ENCODE measurements at regions not wholly inside any gene's neighbourhood (a gene's known extent, or its start where the extent isn't known, plus 50 kb on each side); places are given as distances from the start of the nearest gene placed in this dataset.
"Not testable (repeated sequence)": the region's sequence is repeated elsewhere in the genome, so short reads cannot be mapped to it uniquely, and the experiment has no call there.

DNA sequence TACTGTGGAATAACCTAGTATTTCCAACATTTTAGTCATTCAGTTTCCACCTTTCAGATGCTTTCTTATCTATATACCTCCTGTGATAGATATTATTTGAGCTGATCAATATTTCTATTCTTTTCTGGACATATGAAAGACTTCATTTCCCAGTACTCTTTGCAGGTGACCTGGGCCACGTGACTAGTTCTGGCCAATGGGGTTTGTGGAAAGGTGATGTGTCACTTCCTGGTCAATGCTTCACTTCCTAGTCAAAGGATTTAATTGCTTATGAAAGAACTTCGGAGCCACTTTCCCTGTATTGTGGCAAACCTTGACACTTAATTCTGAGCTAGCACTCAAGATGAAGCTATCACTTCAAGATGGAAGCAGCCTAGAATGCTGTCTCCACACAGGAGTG, 248.9 kb upstream of the FOXF1 start:
- no peak for ATAC-seq (ENCODE audit: low read depth)
- Mint-ChIP-seq H3K27ac (no peak overlapping the region), H3K9me3 (peaks cover 1% of the 10 kb centered on the region), H3K4me3 (no peak overlapping the region), H3K4me1 (no peaks in the 10 kb centered on the region), H3K27me3 (peaks cover 14% of the 10 kb centered on the region), H3K36me3 (no peaks in the 10 kb centered on the region)
- no peak for DNase-seq (ENCODE audit: low spot score in 2 of 2)

GRCh38 chr16:86267657-86268056, 242.7 kb upstream of the FOXF1 start:
- not testable (repeated sequence) for H3K4me1 Mint-ChIP-seq; ATAC-seq (ENCODE audit: low read depth); H3K36me3 Mint-ChIP-seq; H3K9me3 Mint-ChIP-seq; H3K27me3 Mint-ChIP-seq; H3K27ac Mint-ChIP-seq; DNase-seq (ENCODE audit: low spot score in 2 of 2); H3K4me3 Mint-ChIP-seq

- no peaks in the 10 kb centered on the region for H3K4me1 Mint-ChIP-seq
These were observed 239.6 kb upstream of the FOXF1 start for GRCh38 chr16:86270696-86271095.

DNA sequence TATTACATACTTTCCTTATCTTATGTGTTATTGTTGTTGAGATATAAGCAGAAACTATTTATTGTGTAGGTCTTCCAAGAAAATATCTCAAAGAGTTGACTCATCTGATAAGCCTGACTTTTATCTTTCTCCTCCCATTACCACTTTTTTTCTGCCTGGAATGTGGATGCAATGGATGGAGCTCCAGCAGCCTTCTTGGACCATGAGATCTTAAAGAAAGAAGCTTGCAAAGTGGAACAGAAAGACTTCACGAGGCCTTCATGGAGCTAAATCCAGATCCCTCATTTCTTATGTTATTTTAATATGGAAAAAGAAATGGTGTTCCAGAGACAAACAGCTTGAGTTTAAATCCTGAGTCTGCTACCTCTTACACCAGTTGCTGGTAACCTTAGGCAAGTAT, 237.6 kb upstream of the FOXF1 start:
- Mint-ChIP-seq H3K4me3 (no peak overlapping the region), H3K27ac (no peak overlapping the region), H3K4me1 (no peaks in the 10 kb centered on the region), H3K27me3 (peaks cover 10% of the 10 kb centered on the region), H3K9me3 (no peaks in the 10 kb centered on the region), H3K36me3 (peaks cover 1% of the 10 kb centered on the region)
- ATAC-seq (ENCODE audit: low read depth) (no peak), DNase-seq (ENCODE audit: low spot score in 2 of 2) (no peak)

More at GRCh38 chr16:86270696-86271095, 239.6 kb upstream of the FOXF1 start:
- peaks cover 1% of the 10 kb centered on the region for H3K9me3 Mint-ChIP-seq
- no peak overlapping the region for H3K4me3 Mint-ChIP-seq
- H3K27ac Mint-ChIP-seq: no peak overlapping the region
- peaks cover 8% of the 10 kb centered on the region for H3K27me3 Mint-ChIP-seq
- peaks cover 1% of the 10 kb centered on the region for H3K36me3 Mint-ChIP-seq
- ATAC-seq (ENCODE audit: low read depth) (no peak), DNase-seq (ENCODE audit: low spot score in 2 of 2) (no peak)

GRCh38 chr16:86277221-86277620, 233.1 kb upstream of the FOXF1 start:
- no peaks in the 10 kb centered on the region for H3K9me3 Mint-ChIP-seq
- no peak for ATAC-seq (ENCODE audit: low read depth)
- no peak overlapping the region for H3K4me3 Mint-ChIP-seq
- peaks cover 1% of the 10 kb centered on the region for H3K36me3 Mint-ChIP-seq
- H3K27ac Mint-ChIP-seq: no peak overlapping the region
- H3K27me3 Mint-ChIP-seq: peaks cover 23% of the 10 kb centered on the region
- DNase-seq (ENCODE audit: low spot score in 2 of 2): no peak
- H3K4me1 Mint-ChIP-seq: no peaks in the 10 kb centered on the region

- not testable (repeated sequence) for H3K4me3 Mint-ChIP-seq; ATAC-seq (ENCODE audit: low read depth); H3K4me1 Mint-ChIP-seq; H3K27ac Mint-ChIP-seq; H3K36me3 Mint-ChIP-seq; DNase-seq (ENCODE audit: low spot score in 2 of 2); H3K9me3 Mint-ChIP-seq
- H3K27me3 Mint-ChIP-seq: peaks cover 23% of the 10 kb centered on the region
These were observed 232.5 kb upstream of the FOXF1 start for GRCh38 chr16:86277859-86278258.

GRCh38 chr16:86281421-86281820, 228.9 kb upstream of the FOXF1 start:
- Mint-ChIP-seq H3K36me3 (no peaks in the 10 kb centered on the region), H3K27me3 (peaks cover 23% of the 10 kb centered on the region), H3K27ac (no peak overlapping the region), H3K4me1 (no peaks in the 10 kb centered on the region), H3K9me3 (no peaks in the 10 kb centered on the region), H3K4me3 (no peak overlapping the region)
- no peak for ATAC-seq (ENCODE audit: low read depth)
- no peak for DNase-seq (ENCODE audit: low spot score in 2 of 2)

GRCh38 chr16:86283944-86284343, 226.4 kb upstream of the FOXF1 start:
- Mint-ChIP-seq H3K36me3 (no peaks in the 10 kb centered on the region), H3K4me1 (no peaks in the 10 kb centered on the region), H3K27ac (no peak overlapping the region), H3K9me3 (no peaks in the 10 kb centered on the region), H3K4me3 (no peak overlapping the region), H3K27me3 (peaks cover 24% of the 10 kb centered on the region)
- DNase-seq (ENCODE audit: low spot score in 2 of 2): no peak
- no peak for ATAC-seq (ENCODE audit: low read depth)

DNA sequence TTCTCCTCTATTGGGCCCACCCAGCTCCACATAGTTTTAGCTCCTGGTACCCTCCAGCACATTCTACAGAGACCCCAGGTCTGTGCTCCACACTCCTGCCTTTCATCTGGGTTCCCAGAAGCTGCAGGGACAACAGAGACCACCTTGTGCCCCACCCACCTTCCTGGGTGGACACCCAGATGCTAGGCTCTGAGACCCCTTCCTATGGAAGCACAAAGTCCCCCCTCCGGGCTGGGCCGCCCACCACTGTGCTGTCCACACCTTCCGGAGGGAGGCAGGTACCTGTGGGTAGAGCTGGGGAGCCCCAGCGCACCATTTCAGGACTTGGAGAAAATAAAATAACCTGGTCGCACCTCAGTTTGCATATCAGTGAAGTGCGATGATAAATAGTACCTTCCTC, 224.9 kb upstream of the FOXF1 start:
- ATAC-seq (ENCODE audit: low read depth): no peak
- Mint-ChIP-seq H3K4me3 (no peak overlapping the region), H3K27ac (no peak overlapping the region), H3K27me3 (peaks cover 20% of the 10 kb centered on the region), H3K36me3 (no peaks in the 10 kb centered on the region), H3K9me3 (no peaks in the 10 kb centered on the region), H3K4me1 (no peaks in the 10 kb centered on the region)
- DNase-seq (ENCODE audit: low spot score in 2 of 2): no peak

DNA sequence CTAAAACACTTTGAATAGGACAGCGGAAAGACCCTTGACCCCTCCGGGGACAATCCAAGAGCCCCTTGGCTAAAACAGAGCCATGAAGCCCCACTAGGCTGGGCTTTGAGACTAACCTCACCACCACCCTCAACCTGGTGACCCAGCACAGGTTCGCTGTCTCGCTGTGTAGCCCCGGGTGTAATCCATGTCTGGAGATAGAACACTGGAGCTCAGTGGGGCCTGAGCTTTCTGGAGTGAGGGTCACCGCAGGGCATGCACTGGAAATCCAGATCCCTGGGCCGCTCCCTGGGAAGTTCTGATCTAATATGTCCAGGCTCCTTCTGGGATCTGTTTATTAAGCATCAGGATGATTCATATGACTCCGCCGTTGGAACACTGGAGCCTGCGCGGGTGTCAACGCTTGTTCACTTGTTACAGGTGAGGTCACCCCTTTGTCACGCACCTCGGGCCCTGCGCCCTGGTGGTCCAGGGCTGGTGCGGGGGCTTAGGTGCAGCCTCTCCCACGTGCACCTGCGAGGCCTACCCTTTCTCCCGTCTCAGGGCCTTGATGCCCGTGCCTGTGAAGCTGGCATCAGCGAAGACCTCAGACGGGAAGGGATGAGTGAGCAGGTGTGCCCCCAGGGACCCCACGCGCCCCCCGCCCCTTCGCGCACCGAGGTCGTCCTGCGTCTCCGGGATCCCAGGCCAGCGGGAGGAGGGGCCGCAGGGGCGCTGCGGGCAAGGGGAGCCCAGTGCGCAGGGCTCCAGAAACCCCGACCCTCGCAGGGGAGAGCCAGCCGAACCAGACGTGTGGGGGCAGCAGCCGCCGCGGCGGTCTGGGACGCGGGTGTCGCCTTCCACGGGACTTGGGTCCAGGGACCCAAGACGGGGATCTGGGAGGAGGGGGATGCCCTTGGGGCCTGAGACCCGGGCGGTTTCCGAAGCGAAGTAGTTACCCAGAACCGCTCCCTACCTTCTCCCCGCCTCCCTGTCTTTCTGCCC, 224.1 kb upstream of the FOXF1 start:
- H3K27ac Mint-ChIP-seq: no peak overlapping the region
- ATAC-seq (ENCODE audit: low read depth) (no peak), DNase-seq (ENCODE audit: low spot score in 2 of 2) (no peak)
- H3K36me3 Mint-ChIP-seq: no peaks in the 10 kb centered on the region
- peaks cover 22% of the 10 kb centered on the region for H3K27me3 Mint-ChIP-seq
- no peaks in the 10 kb centered on the region for H3K9me3 Mint-ChIP-seq
- no peak overlapping the region for H3K4me3 Mint-ChIP-seq
- no peaks in the 10 kb centered on the region for H3K4me1 Mint-ChIP-seq

DNA sequence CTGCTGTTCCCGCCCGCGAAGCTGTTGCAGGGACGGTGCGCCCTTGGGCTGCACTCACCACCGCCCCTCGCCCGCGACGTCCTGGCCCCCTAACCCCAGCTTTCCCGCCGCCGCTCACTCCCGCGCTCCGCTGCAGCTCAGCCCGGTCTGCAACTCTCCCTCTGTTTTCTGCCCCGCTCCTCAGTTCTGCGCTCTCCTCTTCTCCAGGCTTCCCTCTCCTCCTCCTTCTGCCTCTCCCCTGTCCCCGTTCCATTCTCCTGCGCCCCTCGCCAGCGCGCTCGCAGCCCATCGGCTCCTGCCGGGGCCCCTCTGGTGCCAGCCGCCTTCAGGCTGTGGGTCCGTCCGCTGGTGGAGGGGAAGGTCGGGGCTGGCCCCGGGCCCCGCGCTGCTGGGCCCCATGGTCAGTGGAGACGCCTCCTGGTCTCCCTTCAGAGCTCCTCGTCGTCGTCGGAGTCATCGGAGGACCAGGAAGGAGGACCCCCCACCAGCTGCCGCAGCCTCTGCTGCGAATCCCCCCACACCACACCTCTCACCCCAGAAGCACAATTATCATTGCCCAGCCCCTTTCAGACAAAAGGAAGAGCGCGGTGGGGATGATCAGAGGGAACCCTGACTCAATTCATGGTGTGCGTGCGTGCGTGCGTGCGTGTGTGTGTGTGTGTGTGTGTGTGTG, 223.2 kb upstream of the FOXF1 start:
- DNase-seq (ENCODE audit: low spot score in 2 of 2) (no peak), ATAC-seq (ENCODE audit: low read depth) (no peak)
- Mint-ChIP-seq H3K27me3 (peaks cover 26% of the 10 kb centered on the region), H3K36me3 (no peaks in the 10 kb centered on the region), H3K27ac (no peak overlapping the region), H3K4me1 (no peaks in the 10 kb centered on the region), H3K9me3 (no peaks in the 10 kb centered on the region), H3K4me3 (no peak overlapping the region)

DNA sequence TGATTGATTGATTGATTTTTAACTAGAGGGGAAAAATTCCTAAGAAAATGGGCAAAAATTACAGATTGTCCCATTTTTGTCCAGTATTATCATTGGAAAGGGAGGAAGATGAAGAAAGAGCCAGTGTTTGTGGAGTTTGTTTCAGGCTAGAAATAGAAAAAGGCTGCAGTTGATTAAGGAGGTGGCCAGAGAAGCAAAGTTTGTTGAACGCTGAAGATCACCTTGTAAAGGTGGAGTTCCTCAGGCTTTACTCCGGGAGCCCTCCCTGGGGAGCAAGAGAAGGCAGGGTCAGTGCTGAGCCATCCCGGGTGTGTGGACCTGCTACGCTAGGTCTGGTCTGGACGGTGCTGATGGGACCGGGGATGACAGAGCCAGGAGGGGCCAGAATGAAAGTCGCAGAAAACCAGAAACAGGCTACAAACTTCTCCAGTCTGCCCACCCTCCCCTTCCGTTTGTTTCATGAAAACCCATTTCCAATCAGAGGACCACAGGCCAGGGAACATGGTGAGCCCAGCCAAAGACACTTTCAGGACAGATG, 222.6 kb upstream of the FOXF1 start:
- no peak overlapping the region for H3K27ac Mint-ChIP-seq
- H3K4me3 Mint-ChIP-seq: no peak overlapping the region
- H3K9me3 Mint-ChIP-seq: no peaks in the 10 kb centered on the region
- no peaks in the 10 kb centered on the region for H3K4me1 Mint-ChIP-seq
- no peak for DNase-seq (ENCODE audit: low spot score in 2 of 2)
- H3K36me3 Mint-ChIP-seq: no peaks in the 10 kb centered on the region
- peaks cover 32% of the 10 kb centered on the region for H3K27me3 Mint-ChIP-seq
- no peak for ATAC-seq (ENCODE audit: low read depth)

GRCh38 chr16:86288716-86289294, 221.5 kb upstream of the FOXF1 start:
- Mint-ChIP-seq H3K27me3 (peaks cover 27% of the 10 kb centered on the region), H3K4me1 (no peaks in the 10 kb centered on the region), H3K4me3 (no peak overlapping the region), H3K36me3 (no peaks in the 10 kb centered on the region), H3K9me3 (no peaks in the 10 kb centered on the region), H3K27ac (no peak overlapping the region)
- DNase-seq (ENCODE audit: low spot score in 2 of 2): no peak
- ATAC-seq (ENCODE audit: low read depth): no peak

DNA sequence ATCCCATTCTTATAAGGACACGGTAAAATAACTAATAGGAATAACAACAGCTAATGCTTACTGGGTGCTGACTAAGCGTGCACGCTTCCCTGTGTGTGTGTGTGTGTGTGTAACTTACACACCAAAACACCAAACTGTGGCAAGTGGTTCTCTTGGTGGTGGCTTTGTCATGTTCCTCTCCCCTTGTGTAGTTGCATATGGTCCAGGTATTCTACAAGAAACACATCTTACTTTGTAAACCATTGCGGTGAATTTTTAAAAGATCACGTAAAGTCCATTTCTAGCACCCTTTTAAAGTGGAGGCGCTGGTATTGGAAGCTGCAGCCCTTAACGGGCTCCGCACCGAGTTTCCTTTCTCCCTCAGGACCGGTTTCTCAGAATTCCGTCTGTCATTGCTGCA, 221.0 kb upstream of the FOXF1 start:
- DNase-seq (ENCODE audit: low spot score in 2 of 2) (no peak), ATAC-seq (ENCODE audit: low read depth) (no peak)
- Mint-ChIP-seq H3K36me3 (no peaks in the 10 kb centered on the region), H3K4me1 (no peaks in the 10 kb centered on the region), H3K9me3 (no peaks in the 10 kb centered on the region), H3K27ac (no peak overlapping the region), H3K4me3 (no peak overlapping the region), H3K27me3 (peaks cover 29% of the 10 kb centered on the region)

Data from memory B cell (primary cell).